D721Med (cell line): ENCODE measurements at regions not wholly inside any gene's neighbourhood (a gene's known extent, or its start where the extent isn't known, plus 50 kb on each side); places are given as distances from the start of the nearest gene placed in this dataset.
"Not testable (repeated sequence)": the region's sequence is repeated elsewhere in the genome, so short reads cannot be mapped to it uniquely, and the experiment has no call there.

Experiments used
- DNase-seq: peaks from one replicate; pipeline ENCODE4 v3.0.0; 2011; ENCODE audit warnings: low spot score; ENCODE audit not compliant: insufficient read length
- FAIRE-seq: peaks from 2 replicates; lab custom pipeline; 2011; peaks lifted over from hg19 to GRCh38; lab: Jason Lieb, UNC
- TF ChIP-seq, protein P1 (sequence below): IDR thresholded peaks from 2 replicates; pipeline ENCODE4 v1.5.1; 2012; ENCODE audit warnings: mild to moderate bottlenecking, control low read depth; ENCODE audit not compliant: insufficient read depth; ENCODE audit errors: missing control alignments

- DNase-seq = no peak
- no peak for FAIRE-seq
- TF ChIP-seq, protein P1, sequence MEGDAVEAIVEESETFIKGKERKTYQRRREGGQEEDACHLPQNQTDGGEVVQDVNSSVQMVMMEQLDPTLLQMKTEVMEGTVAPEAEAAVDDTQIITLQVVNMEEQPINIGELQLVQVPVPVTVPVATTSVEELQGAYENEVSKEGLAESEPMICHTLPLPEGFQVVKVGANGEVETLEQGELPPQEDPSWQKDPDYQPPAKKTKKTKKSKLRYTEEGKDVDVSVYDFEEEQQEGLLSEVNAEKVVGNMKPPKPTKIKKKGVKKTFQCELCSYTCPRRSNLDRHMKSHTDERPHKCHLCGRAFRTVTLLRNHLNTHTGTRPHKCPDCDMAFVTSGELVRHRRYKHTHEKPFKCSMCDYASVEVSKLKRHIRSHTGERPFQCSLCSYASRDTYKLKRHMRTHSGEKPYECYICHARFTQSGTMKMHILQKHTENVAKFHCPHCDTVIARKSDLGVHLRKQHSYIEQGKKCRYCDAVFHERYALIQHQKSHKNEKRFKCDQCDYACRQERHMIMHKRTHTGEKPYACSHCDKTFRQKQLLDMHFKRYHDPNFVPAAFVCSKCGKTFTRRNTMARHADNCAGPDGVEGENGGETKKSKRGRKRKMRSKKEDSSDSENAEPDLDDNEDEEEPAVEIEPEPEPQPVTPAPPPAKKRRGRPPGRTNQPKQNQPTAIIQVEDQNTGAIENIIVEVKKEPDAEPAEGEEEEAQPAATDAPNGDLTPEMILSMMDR = no peak
These were observed 421.8 kb downstream of the ACTL7B start for GRCh38 chr9:108434036-108434435.

GRCh38 chr9:108430655-108431054 lies 425.1 kb downstream of the ACTL7B start:
- DNase-seq (no peak), FAIRE-seq (no peak)
- TF ChIP-seq, protein P1 = no peak

DNA sequence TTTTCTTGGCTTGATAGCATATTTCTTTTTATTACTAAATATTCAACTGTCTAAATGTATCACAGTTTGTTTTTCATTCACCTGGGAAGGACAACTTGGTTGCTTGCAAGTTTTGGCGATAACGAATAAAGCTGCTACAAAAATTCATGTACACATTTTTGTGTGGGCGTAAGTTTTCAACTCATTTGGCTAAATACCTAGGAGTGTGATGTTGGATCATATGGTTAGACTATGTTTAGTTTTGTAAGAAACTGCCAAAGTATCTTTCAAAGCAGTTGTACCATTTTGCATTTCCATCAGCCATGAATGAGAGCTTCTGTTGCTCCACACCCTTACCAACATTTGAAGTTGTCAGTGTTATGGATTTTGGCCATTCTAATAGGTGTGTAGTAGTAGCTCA lies 428.0 kb downstream of the ACTL7B start:
- DNase-seq (no peak), FAIRE-seq (no peak)
- TF ChIP-seq, protein P1 = no peak

DNA sequence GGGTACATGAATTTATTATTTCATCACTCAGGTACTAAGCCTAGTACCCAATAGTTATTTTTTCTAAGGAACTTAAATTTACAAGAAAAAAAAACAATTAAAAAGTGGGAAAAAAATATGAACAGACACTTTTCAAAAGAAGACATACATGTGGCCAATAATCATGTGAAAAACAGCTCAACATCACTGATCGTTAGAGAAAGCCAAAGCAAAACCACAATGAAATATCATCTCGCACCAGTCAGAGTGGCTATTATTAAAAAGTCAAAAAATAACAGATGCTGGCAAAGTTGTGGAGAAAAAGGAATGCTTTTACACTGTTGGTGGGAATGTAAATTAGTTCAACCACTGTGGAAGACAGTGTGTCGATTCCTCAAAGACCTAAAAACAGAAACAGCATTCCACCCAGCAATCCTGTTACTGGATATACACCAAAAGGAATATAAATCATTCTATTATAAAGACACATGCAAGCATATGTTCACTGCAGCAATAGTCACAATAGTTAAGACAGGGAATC lies 429.3 kb downstream of the ACTL7B start:
- not testable (repeated sequence) for DNase-seq, FAIRE-seq

- DNase-seq (no peak), FAIRE-seq (no peak)
- TF ChIP-seq, protein P1 = no peak
These were observed 432.4 kb downstream of the ACTL7B start for GRCh38 chr9:108423433-108423832.

GRCh38 chr9:108419379-108419778 lies 436.4 kb downstream of the ACTL7B start:
- DNase-seq (no peak), FAIRE-seq (no peak)
- TF ChIP-seq, protein P1 = no peak

DNA sequence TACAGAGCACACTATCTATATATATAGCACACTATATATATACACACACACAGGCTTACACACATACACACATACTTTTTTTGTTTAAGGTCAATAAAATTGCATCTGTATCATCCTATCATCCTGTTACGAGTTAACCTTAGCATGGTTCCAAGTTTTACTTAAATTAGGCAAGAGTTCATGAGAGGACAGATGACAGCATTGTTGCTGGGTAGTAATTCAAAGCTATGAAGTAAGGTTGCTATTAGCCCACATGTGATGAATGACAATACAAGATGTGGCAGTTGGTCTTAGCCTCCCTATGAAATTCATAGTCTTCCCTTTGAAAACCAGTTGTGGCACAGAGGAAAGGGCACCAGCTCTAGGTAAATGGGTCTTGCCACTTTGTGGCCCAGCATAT lies 438.1 kb downstream of the ACTL7B start:
- DNase-seq (no peak), FAIRE-seq (no peak)
- TF ChIP-seq, protein P1 = no peak

DNA sequence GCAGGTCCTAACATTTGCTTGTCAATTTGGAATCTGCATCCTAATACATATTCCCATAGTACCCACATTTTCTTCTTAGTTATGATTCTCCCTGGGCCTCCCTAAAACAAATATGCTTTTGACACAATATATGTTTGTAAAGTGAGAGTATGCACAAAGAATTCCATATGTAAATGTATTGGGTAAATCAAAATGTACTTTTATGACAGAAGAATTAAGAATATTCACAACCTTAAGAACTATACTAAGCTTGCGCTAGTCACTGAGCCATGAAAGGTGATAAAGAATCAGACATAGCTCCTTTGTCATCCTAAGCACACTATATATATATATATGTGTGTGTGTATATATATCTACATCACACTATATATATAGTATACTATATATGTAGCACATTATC lies 438.5 kb downstream of the ACTL7B start:
- no peak for FAIRE-seq
- TF ChIP-seq, protein P1 = no peak

More for the DNA sequence above, 438.5 kb downstream of the ACTL7B start:
- no peak for DNase-seq
